ENCODE measurements at regions not wholly inside any gene's neighbourhood (a gene's known extent, or its start where the extent isn't known, plus 50 kb on each side); places are given as distances from the start of the nearest gene placed in this dataset.

DNA sequence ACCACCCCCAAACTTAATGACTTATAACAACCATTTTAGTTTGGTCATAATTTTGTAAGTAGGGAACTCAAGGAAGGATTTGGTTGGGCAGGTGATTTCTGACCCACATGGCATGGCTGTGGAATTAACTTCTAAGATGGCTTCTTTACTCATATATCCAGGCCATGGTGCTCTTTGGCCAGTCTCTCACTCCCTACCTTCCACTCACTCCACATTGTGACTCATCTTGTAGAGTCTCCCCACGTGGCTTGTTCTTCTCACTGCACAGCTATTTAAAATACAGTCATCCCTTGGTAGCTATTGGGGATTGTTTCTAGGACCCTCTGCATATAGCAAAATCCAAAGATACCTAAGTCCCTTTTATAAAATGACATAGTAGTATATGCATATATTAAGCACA is 76.6 kb upstream of the MAST4 start:
- H3K27ac ChIP-seq, result no peak overlapping the region
- no peak for DNase-seq (ENCODE audit: low spot score)
- H3K36me3 ChIP-seq, result no peaks in the 10 kb centered on the region
- TF ChIP-seq, protein P1, sequence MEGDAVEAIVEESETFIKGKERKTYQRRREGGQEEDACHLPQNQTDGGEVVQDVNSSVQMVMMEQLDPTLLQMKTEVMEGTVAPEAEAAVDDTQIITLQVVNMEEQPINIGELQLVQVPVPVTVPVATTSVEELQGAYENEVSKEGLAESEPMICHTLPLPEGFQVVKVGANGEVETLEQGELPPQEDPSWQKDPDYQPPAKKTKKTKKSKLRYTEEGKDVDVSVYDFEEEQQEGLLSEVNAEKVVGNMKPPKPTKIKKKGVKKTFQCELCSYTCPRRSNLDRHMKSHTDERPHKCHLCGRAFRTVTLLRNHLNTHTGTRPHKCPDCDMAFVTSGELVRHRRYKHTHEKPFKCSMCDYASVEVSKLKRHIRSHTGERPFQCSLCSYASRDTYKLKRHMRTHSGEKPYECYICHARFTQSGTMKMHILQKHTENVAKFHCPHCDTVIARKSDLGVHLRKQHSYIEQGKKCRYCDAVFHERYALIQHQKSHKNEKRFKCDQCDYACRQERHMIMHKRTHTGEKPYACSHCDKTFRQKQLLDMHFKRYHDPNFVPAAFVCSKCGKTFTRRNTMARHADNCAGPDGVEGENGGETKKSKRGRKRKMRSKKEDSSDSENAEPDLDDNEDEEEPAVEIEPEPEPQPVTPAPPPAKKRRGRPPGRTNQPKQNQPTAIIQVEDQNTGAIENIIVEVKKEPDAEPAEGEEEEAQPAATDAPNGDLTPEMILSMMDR (IDR thresholded peaks at IDR 0.05), result no peak
- peaks cover 3% of the 10 kb centered on the region for H3K9me3 ChIP-seq
- no peak for ATAC-seq (ENCODE audit: insufficient number of reproducible peaks, low FRiP score, low read depth)
- no peak overlapping the region for H3K4me3 ChIP-seq
- H3K27me3 ChIP-seq (replicated peaks; ENCODE audit: insufficient read depth), result no peaks in the 10 kb centered on the region
- no peaks in the 10 kb centered on the region for H3K4me1 ChIP-seq (ENCODE audit: control insufficient read depth in 1 of 2, low read depth in 2 of 2)

DNA sequence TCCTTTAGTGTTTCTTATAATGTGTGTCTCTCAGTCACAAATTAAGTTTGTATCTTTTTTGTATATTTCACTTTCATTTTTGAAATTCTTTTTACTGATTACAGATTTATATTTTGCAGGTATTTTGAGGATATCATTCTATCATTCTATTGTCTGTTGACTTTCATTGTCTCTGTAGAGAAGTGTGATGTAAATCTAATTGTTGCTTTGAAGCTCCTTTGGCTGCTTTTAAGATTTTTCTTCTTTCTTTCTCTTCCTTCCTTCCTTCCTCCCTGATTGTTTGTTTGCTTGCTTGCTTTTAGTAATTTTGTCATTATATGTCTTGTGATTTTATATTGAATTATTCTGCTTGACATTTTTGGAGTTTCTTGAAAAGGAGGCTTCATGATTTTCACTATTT is 75.3 kb upstream of the MAST4 start:
- Histone ChIP-seq H3K27me3 (replicated peaks; ENCODE audit: insufficient read depth) (no peaks in the 10 kb centered on the region), H3K4me1 (ENCODE audit: control insufficient read depth in 1 of 2, low read depth in 2 of 2) (no peaks in the 10 kb centered on the region), H3K4me3 (no peak overlapping the region), H3K27ac (no peak overlapping the region), H3K9me3 (peaks cover 3% of the 10 kb centered on the region), H3K36me3 (no peaks in the 10 kb centered on the region)
- DNase-seq (ENCODE audit: low spot score) (no peak), ATAC-seq (ENCODE audit: insufficient number of reproducible peaks, low FRiP score, low read depth) (no peak)
- TF ChIP-seq, protein P1 (IDR thresholded peaks at IDR 0.05), result no peak

DNA sequence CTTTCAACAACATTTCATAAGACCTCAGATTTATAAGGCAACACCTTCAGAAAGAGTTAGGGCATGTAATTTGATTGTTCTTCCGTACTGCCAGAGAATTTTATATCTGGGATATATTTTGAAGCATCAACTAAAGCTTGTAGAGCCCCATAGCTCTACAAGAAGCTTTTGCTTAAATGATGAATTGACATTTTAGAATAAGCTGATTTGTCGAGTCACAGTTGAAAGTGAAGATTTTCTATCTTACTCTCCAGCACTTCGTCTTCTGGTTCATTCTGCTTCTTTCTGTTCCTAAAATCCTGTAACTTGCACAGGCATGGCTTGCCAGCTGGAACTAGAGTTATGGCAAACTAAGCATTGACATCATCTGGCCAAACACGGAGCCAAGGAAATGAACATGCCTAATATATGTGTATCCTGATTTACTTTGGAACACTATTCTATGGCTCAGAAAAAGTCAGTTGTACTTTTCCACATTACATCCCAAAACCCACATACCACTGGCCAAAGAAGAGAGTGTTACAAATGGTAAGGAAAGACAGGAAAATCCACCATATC is 68.6 kb upstream of the MAST4 start:
- TF ChIP-seq, protein P1 (IDR thresholded peaks at IDR 0.05), result no peak
- no peak overlapping the region for H3K27ac ChIP-seq
- H3K4me1 ChIP-seq (ENCODE audit: control insufficient read depth in 1 of 2, low read depth in 2 of 2), result no peaks in the 10 kb centered on the region
- no peak for ATAC-seq (ENCODE audit: insufficient number of reproducible peaks, low FRiP score, low read depth)
- no peaks in the 10 kb centered on the region for H3K9me3 ChIP-seq
- no peaks in the 10 kb centered on the region for H3K27me3 ChIP-seq (replicated peaks; ENCODE audit: insufficient read depth)
- H3K4me3 ChIP-seq, result peak overlapping the region; percentile 31
- no peak for DNase-seq (ENCODE audit: low spot score)
- H3K36me3 ChIP-seq, result no peaks in the 10 kb centered on the region

DNA sequence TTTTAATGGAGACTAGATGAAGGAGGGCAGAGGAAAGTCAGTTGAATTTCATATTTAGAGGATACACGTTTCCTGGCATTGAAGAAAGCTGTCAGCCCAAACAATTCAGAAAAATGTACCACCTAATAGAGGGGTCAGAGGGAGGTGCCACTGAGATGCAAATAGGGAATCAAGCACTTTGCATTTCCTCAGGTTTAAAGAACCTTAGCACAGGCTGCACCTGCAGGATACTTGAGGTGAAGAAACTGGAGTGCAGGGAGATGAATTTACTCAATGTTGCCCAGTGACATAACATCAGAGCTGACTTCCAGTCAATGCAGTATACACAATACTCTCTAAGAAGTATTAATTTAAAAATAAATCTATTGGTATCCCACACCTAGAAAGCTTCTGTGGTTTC is 67.0 kb upstream of the MAST4 start:
- Histone ChIP-seq H3K27me3 (replicated peaks; ENCODE audit: insufficient read depth) (no peaks in the 10 kb centered on the region), H3K27ac (no peak overlapping the region), H3K36me3 (no peaks in the 10 kb centered on the region), H3K9me3 (no peaks in the 10 kb centered on the region), H3K4me3 (no peak overlapping the region), H3K4me1 (ENCODE audit: control insufficient read depth in 1 of 2, low read depth in 2 of 2) (no peaks in the 10 kb centered on the region)
- DNase-seq (ENCODE audit: low spot score) (no peak), ATAC-seq (ENCODE audit: insufficient number of reproducible peaks, low FRiP score, low read depth) (no peak)
- TF ChIP-seq, protein P1 (IDR thresholded peaks at IDR 0.05), result no peak

DNA sequence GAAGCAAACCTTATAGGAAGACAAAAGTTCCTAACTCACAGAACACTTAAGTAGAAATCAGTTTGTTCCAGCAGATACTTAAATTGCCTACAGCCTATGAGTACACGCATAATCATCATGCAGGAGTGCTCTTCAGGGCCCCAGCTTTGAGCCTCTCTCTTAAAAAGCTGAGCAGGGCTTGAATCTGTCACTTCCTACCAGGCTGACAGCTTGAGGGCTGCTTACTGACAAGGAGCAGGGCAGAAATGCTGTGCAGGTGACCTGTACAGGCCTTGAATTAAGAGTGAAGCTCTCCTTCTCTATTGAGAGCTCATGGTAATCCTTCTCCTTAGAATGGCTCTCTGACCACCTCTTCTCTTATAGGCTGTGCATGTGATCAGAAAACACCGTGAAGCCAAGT is 66.5 kb upstream of the MAST4 start:
- no peak overlapping the region for H3K4me3 ChIP-seq
- no peak overlapping the region for H3K27ac ChIP-seq
- no peak for ATAC-seq (ENCODE audit: insufficient number of reproducible peaks, low FRiP score, low read depth)
- no peak for DNase-seq (ENCODE audit: low spot score)
- TF ChIP-seq, protein P1 (IDR thresholded peaks at IDR 0.05), result no peak
- H3K36me3 ChIP-seq, result no peaks in the 10 kb centered on the region
- H3K4me1 ChIP-seq (ENCODE audit: control insufficient read depth in 1 of 2, low read depth in 2 of 2), result no peaks in the 10 kb centered on the region
- no peaks in the 10 kb centered on the region for H3K9me3 ChIP-seq
- no peaks in the 10 kb centered on the region for H3K27me3 ChIP-seq (replicated peaks; ENCODE audit: insufficient read depth)

Data from thoracic aorta (tissue), 2 donors.